AG09309 (cell line): ENCODE measurements at regions not wholly inside any gene's neighbourhood (a gene's known extent, or its start where the extent isn't known, plus 50 kb on each side); places are given as distances from the start of the nearest gene placed in this dataset.

Experiments
- DNase-seq: peaks from one replicate; pipeline ENCODE4 v3.0.0-alpha.2; 2010; ENCODE audit warnings: low read depth
- H3K4me3 ChIP-seq: 2 replicates; pipeline ENCODE4 v1.5.1; 2011; ENCODE audit warnings: mild to moderate bottlenecking, low read depth, low read length, moderate library complexity; ENCODE audit not compliant: control insufficient read depth
- TF ChIP-seq, protein P1 (sequence below): IDR thresholded peaks from 2 replicates; pipeline ENCODE4 v1.5.1; 2011; ENCODE audit warnings: mild to moderate bottlenecking, low read depth, low read length, inconsistent platforms; ENCODE audit not compliant: insufficient read depth, control insufficient read depth; ENCODE audit errors: missing control alignments

DNA sequence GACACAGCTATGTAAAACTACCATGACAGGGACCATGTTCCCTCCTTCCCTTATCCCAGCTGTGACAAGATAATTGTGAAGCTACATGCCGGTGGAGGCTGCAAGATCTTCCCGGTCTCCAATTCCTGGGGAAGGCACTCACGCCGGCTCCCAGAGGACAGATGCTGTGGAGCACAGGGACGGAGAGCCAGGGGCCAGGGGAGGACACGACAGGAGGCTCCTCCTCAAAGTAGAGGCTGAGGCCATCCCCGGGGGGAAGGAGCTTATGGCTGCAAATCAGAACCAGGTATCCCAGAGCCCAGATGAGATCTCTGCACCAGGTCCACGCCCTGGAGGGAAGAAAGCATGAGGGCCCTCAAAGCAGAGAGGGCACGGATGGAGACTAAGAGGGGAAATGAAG lies 286.2 kb downstream of the TCERG1L start:
- TF ChIP-seq, protein P1, sequence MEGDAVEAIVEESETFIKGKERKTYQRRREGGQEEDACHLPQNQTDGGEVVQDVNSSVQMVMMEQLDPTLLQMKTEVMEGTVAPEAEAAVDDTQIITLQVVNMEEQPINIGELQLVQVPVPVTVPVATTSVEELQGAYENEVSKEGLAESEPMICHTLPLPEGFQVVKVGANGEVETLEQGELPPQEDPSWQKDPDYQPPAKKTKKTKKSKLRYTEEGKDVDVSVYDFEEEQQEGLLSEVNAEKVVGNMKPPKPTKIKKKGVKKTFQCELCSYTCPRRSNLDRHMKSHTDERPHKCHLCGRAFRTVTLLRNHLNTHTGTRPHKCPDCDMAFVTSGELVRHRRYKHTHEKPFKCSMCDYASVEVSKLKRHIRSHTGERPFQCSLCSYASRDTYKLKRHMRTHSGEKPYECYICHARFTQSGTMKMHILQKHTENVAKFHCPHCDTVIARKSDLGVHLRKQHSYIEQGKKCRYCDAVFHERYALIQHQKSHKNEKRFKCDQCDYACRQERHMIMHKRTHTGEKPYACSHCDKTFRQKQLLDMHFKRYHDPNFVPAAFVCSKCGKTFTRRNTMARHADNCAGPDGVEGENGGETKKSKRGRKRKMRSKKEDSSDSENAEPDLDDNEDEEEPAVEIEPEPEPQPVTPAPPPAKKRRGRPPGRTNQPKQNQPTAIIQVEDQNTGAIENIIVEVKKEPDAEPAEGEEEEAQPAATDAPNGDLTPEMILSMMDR, result no peak
- no peak for DNase-seq
- no peak overlapping the region for H3K4me3 ChIP-seq

GRCh38 chr10:131027256-131027655 lies 284.3 kb downstream of the TCERG1L start:
- DNase-seq, result no peak
- H3K4me3 ChIP-seq, result no peak overlapping the region
- TF ChIP-seq, protein P1, result no peak

DNA sequence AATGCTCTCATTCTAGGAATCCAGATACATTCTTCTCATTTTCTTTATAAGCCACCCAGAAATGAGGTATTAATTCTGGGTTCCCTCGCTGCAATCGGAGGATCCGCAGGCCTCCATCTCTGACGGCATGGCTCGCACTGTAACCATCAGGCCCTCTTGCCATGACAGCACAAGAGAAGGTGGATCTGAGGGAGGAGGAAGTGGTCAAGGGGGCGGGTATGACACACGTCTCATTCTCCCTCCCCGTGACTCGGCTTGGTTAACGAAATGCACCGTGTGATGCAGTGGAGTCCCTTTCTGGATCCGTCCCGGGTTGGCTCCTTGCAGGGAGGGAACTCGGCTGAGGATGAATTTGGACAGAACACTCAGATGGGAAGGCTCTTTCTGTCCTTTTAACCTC lies 280.2 kb downstream of the TCERG1L start:
- TF ChIP-seq, protein P1, result no peak
- no peak for DNase-seq
- H3K4me3 ChIP-seq, result no peak overlapping the region

GRCh38 chr10:131032329-131033165 lies 279.0 kb downstream of the TCERG1L start:
- TF ChIP-seq, protein P1, result no peak
- no peak for DNase-seq
- H3K4me3 ChIP-seq, result no peak overlapping the region

- no peak overlapping the region for H3K4me3 ChIP-seq
- TF ChIP-seq, protein P1, result no peak
- DNase-seq, result no peak
Observed at GRCh38 chr10:131033166-131034085, 278.1 kb downstream of the TCERG1L start.

- H3K4me3 ChIP-seq, result no peak overlapping the region
- DNase-seq, result no peak
- TF ChIP-seq, protein P1, result no peak
Observed at GRCh38 chr10:131034451-131034850, 277.1 kb downstream of the TCERG1L start.
